ENCODE measurements at regions not wholly inside any gene's neighbourhood (a gene's known extent, or its start where the extent isn't known, plus 50 kb on each side); places are given as distances from the start of the nearest gene placed in this dataset.

DNA sequence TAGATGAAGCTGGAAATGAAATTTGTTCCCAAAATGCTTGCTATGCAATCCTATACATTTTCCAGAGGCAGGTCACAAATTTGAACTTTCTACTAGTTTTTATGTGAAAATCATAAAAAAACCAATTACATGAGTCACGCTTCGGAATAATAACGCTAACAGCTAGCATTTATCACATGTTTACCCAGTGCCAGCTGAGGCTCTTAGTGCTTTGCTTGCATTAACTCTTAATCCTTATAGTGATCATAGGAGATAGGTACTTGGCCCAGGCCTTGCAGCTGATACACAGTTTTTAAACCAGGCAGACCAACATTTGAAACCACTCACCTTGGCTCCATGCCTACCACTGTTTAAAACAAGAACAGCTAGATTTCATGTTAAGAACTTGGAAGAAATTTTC lies 131.8 kb upstream of the RAG2 start:
- peaks cover 14% of the 10 kb centered on the region for H3K27me3 Mint-ChIP-seq
- H3K27ac Mint-ChIP-seq, result no peak overlapping the region
- no peaks in the 10 kb centered on the region for H3K36me3 Mint-ChIP-seq
- TF ChIP-seq, protein P1, sequence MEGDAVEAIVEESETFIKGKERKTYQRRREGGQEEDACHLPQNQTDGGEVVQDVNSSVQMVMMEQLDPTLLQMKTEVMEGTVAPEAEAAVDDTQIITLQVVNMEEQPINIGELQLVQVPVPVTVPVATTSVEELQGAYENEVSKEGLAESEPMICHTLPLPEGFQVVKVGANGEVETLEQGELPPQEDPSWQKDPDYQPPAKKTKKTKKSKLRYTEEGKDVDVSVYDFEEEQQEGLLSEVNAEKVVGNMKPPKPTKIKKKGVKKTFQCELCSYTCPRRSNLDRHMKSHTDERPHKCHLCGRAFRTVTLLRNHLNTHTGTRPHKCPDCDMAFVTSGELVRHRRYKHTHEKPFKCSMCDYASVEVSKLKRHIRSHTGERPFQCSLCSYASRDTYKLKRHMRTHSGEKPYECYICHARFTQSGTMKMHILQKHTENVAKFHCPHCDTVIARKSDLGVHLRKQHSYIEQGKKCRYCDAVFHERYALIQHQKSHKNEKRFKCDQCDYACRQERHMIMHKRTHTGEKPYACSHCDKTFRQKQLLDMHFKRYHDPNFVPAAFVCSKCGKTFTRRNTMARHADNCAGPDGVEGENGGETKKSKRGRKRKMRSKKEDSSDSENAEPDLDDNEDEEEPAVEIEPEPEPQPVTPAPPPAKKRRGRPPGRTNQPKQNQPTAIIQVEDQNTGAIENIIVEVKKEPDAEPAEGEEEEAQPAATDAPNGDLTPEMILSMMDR (conservative IDR thresholded peaks at IDR 0.05), result no peak
- H3K4me1 Mint-ChIP-seq (ENCODE audit: unreplicated experiment), result no peaks in the 10 kb centered on the region
- no peak overlapping the region for H3K4me3 Mint-ChIP-seq
- H3K9me3 Mint-ChIP-seq, result no peaks in the 10 kb centered on the region
- DNase-seq (ENCODE audit: extremely low spot score, unreplicated experiment), result no peak

DNA sequence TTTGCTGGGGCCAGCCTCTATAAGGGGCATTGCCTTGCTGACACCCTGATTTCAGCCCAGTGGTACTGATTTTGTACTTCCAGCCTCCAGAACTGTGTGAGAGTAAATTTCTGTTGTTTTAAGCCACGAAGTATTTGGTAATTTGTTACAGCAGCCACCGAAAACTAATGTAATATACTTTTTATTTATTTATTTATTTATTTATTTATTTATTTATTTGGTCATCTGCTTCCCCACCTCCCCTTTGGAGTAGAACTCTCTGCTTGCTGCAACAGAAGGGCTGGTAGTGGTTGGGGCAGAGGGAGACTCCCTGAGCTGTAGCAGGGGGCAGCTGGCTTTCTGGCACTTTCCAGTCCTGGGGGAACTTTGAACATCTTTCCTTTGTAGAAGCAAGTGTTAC lies 128.4 kb upstream of the RAG2 start:
- peaks cover 12% of the 10 kb centered on the region for H3K27me3 Mint-ChIP-seq
- H3K4me3 Mint-ChIP-seq, result no peak overlapping the region
- no peaks in the 10 kb centered on the region for H3K4me1 Mint-ChIP-seq (ENCODE audit: unreplicated experiment)
- DNase-seq (ENCODE audit: extremely low spot score, unreplicated experiment), result no peak
- H3K36me3 Mint-ChIP-seq, result no peaks in the 10 kb centered on the region
- TF ChIP-seq, protein P1 (conservative IDR thresholded peaks at IDR 0.05), result no peak
- no peaks in the 10 kb centered on the region for H3K9me3 Mint-ChIP-seq
- no peak overlapping the region for H3K27ac Mint-ChIP-seq

DNA sequence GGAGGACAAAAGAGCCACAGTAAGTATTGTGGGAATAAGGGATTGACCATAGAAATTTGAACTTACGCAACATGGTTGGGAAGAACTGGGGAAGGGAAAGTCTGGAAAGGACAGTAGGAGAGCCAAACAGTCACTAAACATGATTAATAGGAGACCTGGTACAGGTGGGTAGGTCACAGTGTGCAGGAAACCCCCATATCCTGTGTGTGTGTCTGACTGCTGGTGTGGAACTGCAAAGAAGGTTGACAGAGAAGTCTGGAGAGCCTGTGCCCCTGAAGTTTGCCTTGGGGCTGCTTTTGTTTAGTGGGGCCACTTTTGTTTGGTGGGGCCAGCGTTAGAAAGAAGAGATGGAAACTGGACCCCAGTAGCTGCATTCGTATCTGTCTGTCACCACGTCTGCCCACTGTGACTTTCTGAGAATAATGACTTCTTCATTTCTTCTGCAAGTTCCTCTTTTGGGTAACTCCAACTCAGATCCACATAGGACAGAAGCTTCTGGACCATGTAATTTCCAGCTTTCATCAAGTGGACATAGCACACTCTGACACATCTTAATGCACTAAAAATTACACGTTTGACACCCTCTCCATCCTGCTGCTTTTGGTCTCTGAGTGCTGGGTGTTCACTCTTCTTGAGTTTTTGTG lies 126.8 kb upstream of the RAG2 start:
- Mint-ChIP-seq H3K9me3 (no peaks in the 10 kb centered on the region), H3K36me3 (no peaks in the 10 kb centered on the region), H3K27me3 (peaks cover 12% of the 10 kb centered on the region), H3K4me3 (no peak overlapping the region), H3K4me1 (ENCODE audit: unreplicated experiment) (no peaks in the 10 kb centered on the region), H3K27ac (no peak overlapping the region)
- TF ChIP-seq, protein P1 (conservative IDR thresholded peaks at IDR 0.05), result no peak
- DNase-seq (ENCODE audit: extremely low spot score, unreplicated experiment), result no peak

DNA sequence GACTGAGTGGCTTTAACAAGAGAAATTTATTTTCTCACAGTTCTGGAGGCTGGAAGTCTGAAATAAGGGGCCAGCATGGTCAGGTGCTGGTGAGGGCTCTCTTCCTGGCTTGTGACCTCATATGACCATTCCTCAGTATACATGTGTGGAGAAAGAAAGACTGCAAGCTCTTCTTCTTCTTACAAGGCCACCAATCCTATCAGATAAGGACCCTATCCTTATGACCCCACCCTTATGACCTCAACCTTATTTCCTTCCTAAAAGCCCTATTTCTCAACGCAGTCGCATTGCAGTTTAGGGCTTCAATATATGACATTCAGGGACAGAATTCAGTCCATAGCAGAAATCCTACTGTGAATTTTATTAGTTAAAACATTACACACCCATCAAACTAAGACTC lies 124.4 kb upstream of the RAG2 start:
- Mint-ChIP-seq H3K4me3 (no peak overlapping the region), H3K9me3 (no peaks in the 10 kb centered on the region), H3K36me3 (no peaks in the 10 kb centered on the region), H3K27ac (no peak overlapping the region), H3K27me3 (peaks cover 21% of the 10 kb centered on the region), H3K4me1 (ENCODE audit: unreplicated experiment) (no peaks in the 10 kb centered on the region)
- no peak for DNase-seq (ENCODE audit: extremely low spot score, unreplicated experiment)
- TF ChIP-seq, protein P1 (conservative IDR thresholded peaks at IDR 0.05), result no peak

DNA sequence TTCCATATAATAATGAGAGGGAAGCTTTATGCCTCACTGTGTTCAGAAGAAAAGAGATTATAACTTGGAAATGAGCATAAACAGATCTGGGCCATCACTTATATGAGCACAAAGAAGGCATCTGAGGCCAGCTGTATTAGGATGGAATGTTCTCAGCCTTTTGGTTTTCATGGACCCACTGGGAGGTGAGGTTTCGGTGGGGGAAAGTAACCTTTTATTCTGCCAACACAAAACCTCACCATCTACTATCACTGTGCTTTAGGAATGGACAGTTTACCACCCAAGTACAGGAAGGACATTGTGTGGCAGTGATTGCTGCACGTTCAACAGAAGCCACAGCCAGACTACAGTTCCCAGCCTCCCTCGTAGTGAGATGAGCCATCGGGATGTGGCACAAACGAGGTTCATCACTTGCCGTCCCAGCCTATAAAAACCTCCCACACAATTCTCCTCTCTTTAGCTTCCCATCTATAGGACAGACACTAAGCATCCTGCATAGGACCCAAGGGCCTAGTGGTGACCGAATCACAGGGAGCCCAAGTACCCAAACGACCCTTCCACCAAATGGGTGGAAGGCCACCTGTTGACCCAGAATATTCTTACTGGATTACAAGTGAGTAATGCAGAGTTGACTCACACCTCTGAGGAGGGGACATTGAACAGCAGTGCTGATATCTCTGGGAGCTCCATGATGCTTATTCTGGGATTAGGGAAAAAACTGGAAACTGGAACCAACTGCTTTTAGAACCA lies 121.5 kb upstream of the RAG2 start:
- no peaks in the 10 kb centered on the region for H3K9me3 Mint-ChIP-seq
- peaks cover 18% of the 10 kb centered on the region for H3K27me3 Mint-ChIP-seq
- no peaks in the 10 kb centered on the region for H3K4me1 Mint-ChIP-seq (ENCODE audit: unreplicated experiment)
- H3K4me3 Mint-ChIP-seq, result no peak overlapping the region
- H3K36me3 Mint-ChIP-seq, result no peaks in the 10 kb centered on the region
- TF ChIP-seq, protein P1 (conservative IDR thresholded peaks at IDR 0.05), result no peak
- H3K27ac Mint-ChIP-seq, result no peak overlapping the region
- DNase-seq (ENCODE audit: extremely low spot score, unreplicated experiment), result no peak
